Kidney glomerular epithelial cell (primary cell): ENCODE measurements at regions not wholly inside any gene's neighbourhood (a gene's known extent, or its start where the extent isn't known, plus 50 kb on each side); places are given as distances from the start of the nearest gene placed in this dataset.
"Not testable (repeated sequence)": the region's sequence is repeated elsewhere in the genome, so short reads cannot be mapped to it uniquely, and the experiment has no call there.

ENCODE experiments used
- DNase-seq: peaks from one replicate; lab custom pipeline; 2025; lab: John Stamatoyannopoulos, UW

DNA sequence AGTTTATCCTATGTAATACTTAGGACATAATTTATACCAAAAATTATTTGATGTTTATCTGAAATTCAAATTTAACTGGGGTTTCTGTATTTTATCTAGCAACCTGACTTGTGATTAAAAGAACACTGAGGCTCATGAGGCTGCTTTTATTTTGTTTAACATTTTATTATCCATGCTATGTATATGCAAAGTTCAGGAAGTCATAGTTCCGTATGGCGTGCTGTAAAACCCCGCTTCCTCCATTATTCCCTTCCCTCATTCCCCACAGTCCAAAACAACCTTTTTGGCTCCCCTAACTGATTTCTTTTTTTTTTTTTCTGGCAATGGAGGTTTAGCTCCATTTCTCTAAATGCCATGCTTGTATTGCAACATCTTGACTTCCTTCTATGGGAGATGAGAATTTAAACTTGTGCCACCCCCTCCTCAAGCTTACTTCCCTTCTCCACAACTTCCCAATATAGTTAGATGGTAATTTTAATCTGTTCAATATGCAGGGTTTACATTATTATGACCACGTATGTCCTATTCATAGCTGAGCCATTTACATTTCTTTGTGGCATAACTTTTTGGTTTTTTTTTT, 138.0 kb upstream of the DNAH14 start:
- no peak for DNase-seq

DNA sequence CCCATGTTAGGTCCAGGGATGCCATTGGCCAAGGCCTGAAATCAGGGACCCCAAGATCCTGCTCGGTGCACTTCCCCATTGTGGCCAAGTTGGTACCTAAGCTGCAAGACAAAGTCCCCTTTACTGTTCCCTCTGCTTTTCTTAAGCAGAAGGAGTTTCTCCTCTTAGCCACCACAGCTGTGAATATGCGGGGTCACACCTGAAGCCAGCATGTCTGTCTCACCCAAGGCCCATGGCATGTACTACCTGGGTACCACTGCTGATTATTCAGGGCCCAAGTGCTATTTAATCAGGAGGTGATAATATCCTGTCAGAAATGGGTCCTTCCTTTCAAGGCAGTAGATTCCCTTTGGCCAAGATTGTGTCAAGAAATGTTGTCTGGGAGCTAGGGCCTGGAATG, 133.9 kb upstream of the DNAH14 start:
- no peak for DNase-seq

GRCh38 chr1:224799083-224799482, 130.4 kb upstream of the DNAH14 start:
- no peak for DNase-seq

- no peak for DNase-seq
Observed at GRCh38 chr1:224800486-224801119, 128.9 kb upstream of the DNAH14 start.

DNA sequence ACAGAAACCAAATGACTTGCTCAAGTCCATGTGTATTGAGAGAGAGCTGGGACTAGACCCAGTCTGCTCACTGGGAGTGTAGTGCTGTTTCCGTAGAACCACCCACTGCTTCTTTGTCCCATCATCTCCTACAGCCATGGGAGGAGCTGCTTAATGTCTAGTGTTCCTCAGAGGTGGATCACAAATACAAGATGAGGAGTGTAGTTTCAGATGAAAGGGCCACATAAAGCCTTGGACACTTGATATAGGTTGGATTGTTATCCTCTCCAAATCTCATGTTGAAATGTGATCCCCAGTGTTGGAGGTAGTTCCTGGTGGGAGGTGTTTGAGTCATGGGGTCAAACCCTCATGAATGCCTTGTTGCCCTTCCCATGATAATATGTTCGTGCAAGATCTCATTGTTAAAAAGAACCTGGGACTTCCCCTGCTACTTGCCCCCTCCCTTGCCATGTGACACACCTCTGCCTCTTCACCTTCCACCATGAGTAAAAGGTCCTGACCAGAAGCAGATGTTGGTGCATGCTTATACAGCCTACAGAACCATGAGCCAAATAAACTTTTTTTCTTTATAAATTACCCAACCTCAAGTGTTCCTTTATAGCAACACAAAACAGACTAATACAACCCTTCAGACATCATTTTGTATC, 127.5 kb upstream of the DNAH14 start:
- DNase-seq = no peak

GRCh38 chr1:224802617-224803016, 126.9 kb upstream of the DNAH14 start:
- DNase-seq = no peak

DNA sequence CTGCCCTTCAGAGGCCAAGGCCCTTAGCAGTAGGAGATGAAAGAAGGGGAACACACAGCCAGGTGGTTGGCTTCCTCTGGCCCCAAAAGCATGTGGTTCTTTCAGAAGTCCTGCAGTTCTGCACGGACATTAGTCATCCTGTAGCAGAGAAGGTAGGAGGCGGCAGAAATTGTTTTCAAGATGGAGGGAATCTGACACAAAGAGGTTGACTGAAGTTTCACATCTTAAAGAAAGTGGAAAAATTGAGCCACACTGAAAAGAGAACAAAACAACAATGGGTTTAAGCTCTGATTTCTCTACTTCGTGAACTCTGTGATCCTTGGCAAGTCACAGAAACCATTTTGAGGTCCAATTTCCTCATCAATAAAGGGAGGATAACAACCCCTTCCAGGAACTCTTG, 125.3 kb upstream of the DNAH14 start:
- no peak for DNase-seq

GRCh38 chr1:224805889-224806288, 123.6 kb upstream of the DNAH14 start:
- no peak for DNase-seq

DNA sequence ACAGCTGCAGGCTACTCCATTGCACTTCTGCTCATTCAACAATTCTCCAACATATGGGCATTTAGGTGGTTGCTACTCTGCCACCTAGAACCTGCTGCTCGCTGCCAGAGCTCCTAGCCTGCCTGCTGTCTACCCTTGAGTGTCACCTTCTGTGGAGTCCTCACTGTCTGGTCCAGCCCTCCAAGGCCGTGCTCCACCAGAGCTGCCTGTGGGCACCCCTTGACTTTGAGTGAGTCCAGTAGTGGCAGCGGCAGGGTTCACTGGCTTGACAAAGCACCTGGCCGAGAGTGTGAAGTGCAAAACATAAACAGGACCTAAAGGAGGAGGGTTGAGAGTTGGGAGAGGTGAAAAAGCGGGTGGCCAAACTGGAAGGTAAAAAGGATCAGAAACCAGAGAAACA, 120.3 kb upstream of the DNAH14 start:
- DNase-seq = no peak

DNA sequence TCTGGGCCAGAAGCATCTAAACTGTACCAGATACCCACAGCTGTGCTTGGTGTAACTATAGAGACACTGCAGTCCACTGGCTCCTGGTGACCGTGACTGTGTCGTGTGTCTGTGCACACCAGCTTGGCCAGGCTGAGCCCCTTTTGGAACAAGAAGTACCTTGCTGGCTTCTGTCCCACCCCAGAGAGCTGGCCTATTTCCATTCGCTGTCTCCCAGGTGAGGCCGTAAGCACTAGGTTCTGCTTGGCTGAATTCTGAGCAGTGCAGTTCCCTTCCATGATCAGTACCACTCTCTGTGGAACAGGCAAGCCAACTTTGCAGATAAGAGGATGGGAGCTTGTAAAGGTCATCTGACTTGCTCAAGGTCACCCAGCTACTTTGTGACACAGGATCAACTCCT, 119.9 kb upstream of the DNAH14 start:
- DNase-seq = no peak

- DNase-seq = no peak
Observed at GRCh38 chr1:224811564-224811963, 117.9 kb upstream of the DNAH14 start.

- no peak for DNase-seq
Observed at GRCh38 chr1:224815647-224816046, 113.8 kb upstream of the DNAH14 start.

DNA sequence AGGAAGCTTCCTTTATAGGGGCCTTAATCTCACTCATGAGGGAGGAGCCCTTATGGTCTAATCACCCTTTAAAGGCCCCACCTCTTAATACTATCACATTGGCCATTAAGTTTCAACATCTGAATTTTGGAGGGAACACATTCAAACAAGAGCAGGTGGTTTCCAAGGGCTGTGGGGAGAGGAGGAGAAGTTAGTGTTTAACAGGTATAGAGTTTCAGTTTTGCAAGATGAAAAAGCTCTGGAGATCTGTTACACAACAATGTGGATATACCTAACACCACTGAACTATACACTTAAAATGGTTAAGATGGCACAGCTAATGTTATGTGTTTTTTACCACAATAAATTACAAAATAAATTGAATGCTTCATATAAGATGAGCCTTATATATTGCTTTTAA, 113.4 kb upstream of the DNAH14 start:
- no peak for DNase-seq

DNA sequence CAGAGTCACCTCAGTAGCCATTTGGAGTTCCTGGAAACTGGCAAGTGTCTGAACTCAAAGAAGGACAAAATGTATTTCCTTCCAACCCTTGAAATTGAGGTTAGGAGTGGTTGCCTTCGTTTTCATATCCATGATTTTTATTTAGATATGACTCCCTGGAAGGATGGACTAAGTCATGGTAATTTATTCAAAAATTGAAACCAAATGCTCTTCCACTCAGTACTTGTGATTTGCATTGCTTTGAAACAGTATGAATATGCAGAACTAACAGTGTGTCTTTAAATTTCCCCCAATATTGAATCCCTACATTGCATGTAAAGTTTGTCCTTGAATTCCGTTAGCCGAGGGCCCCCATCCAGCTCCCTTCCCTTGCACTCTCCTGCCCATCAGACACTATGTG, 112.1 kb upstream of the DNAH14 start:
- no peak for DNase-seq

- no peak for DNase-seq
Observed at GRCh38 chr1:224819861-224820260, 109.6 kb upstream of the DNAH14 start.

DNA sequence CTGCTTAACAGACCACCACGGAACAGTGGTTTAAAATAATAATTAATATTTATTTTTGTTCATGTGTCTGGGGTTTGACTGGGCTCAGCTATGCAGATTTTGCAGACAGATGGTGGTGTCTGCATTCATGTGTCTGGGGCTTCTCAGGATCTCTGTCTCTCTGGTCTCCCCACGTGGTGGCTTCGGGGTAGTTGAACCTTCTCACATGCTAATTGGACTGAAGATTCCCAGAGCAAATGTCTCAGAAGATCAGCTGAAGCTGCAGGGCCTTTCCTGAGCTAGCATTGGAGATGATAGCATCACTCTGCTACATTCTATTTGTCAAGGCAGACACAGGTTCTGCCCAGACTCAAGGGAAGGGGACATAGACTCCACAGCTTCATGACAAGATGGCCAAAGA, 109.1 kb upstream of the DNAH14 start:
- no peak for DNase-seq

GRCh38 chr1:224821751-224822150, 107.7 kb upstream of the DNAH14 start:
- DNase-seq = not testable (repeated sequence)

DNA sequence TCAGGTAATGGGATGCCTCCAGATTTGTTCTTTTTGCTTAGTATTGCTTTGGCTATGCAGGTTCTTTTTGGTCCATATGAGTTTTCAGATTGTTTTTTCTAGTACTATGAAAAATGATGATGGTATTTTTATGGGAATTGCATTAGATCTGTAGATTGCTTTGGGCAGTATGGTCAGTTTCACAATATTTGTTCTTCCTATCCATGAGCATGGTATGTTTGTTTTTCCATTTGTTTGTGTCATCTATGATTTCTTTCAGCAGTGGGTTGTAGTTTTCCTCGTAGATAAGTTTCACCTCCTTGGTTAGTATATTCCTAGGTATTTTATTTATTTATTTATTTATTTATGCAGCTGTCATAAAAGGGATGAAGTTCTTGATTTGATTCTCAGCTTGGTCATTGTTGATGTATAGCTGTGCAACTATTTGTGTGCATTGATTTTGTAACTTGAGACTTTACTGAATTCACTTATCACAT, 103.9 kb upstream of the DNAH14 start:
- DNase-seq = no peak

GRCh38 chr1:224828691-224829090, 100.8 kb upstream of the DNAH14 start:
- no peak for DNase-seq

- no peak for DNase-seq
Observed at GRCh38 chr1:224831501-224831900, 98.0 kb upstream of the DNAH14 start.

DNA sequence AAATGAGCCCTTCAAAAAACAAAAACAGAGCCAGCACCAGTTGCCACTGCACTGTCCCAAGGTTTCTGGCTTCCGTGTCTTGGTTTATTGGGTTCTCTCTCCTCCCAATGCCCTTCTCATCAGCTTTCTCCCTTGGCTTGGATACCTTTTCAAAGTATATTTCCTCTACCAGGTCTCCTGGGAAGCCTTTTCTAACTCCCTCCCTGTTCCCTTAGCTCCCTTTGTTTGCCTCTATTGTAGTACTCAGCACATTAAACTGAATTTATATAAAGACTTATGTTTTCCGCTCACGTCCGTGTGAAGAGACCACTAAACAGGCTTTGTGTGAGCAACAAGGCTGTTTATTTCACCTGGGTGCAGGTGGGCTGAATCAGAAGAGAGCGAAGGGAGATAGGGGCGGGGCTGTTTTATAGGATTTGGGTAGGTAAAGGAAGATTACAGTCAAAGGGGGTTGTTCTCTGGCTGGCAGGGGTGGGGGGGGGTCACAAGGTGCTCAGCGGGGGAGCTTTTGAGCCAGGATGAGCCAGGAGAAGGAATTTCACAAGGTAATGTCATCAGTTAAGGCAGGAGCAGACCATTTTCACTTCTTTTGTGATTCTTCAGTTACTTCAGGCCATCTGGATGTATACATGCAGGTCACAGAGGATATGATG, 89.7 kb upstream of the DNAH14 start:
- not testable (repeated sequence) for DNase-seq

DNA sequence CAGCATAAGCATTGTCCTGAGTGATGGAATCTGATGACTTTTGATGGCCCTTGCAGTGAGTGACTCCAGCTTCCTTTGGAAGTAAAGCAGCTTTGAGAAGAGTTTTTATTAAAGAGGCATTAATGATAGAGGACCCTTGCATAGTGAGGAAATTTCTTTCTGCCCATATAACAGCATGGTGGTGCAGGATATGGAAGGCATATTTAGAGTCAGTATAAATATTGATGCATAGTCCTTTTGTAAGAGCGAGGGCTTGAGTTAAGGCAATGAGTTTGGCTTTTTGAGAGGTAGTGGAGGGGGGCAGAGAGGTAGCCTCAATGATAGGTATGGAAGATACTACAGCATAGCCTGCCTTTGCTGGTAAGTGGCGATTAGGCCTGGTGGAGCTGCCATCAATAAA, 87.7 kb upstream of the DNAH14 start:
- not testable (repeated sequence) for DNase-seq
